SU-DHL-6 (cell line): ENCODE measurements at regions not wholly inside any gene's neighbourhood (a gene's known extent, or its start where the extent isn't known, plus 50 kb on each side); places are given as distances from the start of the nearest gene placed in this dataset.

Experiments used
- EZH2phosphoT487 ChIP-seq: fragments of 200-600 bp; sonication (generic), shearing (Covaris generic); conservative IDR thresholded peaks from 2 replicates; pipeline ENCODE4 v1.6.1; 2018; ENCODE audit warnings: mild to moderate bottlenecking, antibody characterized with exemption, low read length, moderate library complexity, mixed read lengths
- TF ChIP-seq, protein P1 (sequence below): fragments of 200-600 bp; sonication (generic); IDR thresholded peaks from one replicate; pipeline ENCODE4 v1.5.1; 2017; ENCODE audit warnings: antibody characterized with exemption, mild to moderate bottlenecking, low read length, moderate library complexity; ENCODE audit not compliant: insufficient read depth, poor library complexity, severe bottlenecking

DNA sequence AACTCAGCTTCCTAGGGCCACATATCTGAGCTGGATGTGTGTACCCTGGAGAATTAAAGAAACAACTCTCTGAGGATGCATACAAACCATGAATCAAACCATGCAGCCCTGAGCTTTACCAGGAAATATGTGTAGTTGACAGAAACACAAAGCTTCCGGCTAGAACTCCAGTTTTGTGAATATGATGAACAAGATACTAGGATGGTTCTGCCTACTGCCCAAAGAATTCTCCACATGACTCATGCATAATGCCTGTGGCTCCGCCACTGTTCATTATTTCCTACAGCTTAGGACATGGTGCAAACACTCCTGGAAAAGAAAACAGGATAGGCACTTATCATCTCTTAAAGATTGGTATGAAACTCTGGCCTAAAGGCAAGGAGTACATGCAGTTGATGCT, 343.4 kb downstream of the DNAH5 start:
- TF ChIP-seq, protein P1, sequence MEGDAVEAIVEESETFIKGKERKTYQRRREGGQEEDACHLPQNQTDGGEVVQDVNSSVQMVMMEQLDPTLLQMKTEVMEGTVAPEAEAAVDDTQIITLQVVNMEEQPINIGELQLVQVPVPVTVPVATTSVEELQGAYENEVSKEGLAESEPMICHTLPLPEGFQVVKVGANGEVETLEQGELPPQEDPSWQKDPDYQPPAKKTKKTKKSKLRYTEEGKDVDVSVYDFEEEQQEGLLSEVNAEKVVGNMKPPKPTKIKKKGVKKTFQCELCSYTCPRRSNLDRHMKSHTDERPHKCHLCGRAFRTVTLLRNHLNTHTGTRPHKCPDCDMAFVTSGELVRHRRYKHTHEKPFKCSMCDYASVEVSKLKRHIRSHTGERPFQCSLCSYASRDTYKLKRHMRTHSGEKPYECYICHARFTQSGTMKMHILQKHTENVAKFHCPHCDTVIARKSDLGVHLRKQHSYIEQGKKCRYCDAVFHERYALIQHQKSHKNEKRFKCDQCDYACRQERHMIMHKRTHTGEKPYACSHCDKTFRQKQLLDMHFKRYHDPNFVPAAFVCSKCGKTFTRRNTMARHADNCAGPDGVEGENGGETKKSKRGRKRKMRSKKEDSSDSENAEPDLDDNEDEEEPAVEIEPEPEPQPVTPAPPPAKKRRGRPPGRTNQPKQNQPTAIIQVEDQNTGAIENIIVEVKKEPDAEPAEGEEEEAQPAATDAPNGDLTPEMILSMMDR, result no peak
- TF ChIP-seq EZH2phosphoT487, result no peak
